GM12892 (cell line): ENCODE measurements at regions not wholly inside any gene's neighbourhood (a gene's known extent, or its start where the extent isn't known, plus 50 kb on each side); places are given as distances from the start of the nearest gene placed in this dataset.

Experiments used
- POLR2A ChIP-seq: IDR thresholded peaks from 2 replicates; pipeline ENCODE4 v1.6.1; 2011; ENCODE audit warnings: low read depth, low read length, control low read depth
- POLR2AphosphoS5 ChIP-seq: IDR thresholded peaks from 2 replicates; pipeline ENCODE4 v1.6.1; 2011; ENCODE audit warnings: low read depth, low read length, control low read depth
- TAF1 ChIP-seq: IDR thresholded peaks from 2 replicates; pipeline ENCODE4 v1.6.1; 2011; ENCODE audit warnings: low read depth, mild to moderate bottlenecking, control low read depth, low read length, borderline replicate concordance

DNA sequence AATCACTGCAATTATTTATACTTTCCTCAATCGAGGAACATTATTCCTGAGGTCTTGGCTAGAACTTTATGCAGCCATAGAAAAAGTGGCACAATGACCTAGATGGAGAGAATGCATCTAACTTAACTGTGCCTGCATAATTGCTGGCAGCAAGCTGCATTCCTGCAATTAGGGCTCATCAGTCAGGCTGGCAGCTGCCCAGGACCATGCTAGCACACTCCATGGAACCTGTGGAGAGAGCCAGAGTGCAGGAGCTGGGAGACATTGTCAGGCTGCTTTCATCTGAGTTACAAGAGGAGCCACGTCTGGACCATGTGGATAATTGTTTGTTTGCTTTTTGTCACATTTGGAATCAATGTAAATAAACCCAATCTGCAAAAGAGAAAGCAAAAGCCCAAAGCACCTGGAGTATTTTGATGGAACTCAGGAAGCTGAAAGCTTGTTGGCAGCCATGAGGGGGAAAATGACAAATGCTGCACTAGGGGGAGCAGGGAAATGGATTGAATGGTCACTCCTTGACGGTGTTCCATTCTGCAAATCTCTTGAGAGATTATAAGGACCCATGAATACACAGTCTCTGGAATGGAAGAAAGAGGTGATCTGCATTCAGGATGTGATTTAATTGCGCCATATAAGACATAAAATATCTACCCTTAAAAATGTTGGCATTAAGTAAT, 839.9 kb downstream of the MAT2B start:
- TF ChIP-seq POLR2A (no peak), POLR2AphosphoS5 (no peak), TAF1 (no peak)
